ENCODE measurements at regions not wholly inside any gene's neighbourhood (a gene's known extent, or its start where the extent isn't known, plus 50 kb on each side); places are given as distances from the start of the nearest gene placed in this dataset.

- TF ChIP-seq ZFX (IDR thresholded peaks at IDR 0.05; ENCODE audit: borderline replicate concordance) (no peak), CTCF (IDR thresholded peaks at IDR 0.05) (no peak)
- H3K27ac ChIP-seq, result no peak overlapping the region
These were observed 245.3 kb downstream of the EPM2A start for GRCh38 chr6:145490068-145490467.

- no peak for TF ChIP-seq ZFX (IDR thresholded peaks at IDR 0.05; ENCODE audit: borderline replicate concordance)
- no peak for TF ChIP-seq CTCF (IDR thresholded peaks at IDR 0.05)
- H3K27ac ChIP-seq, result no peak overlapping the region
These were observed 244.2 kb downstream of the EPM2A start for GRCh38 chr6:145491126-145491525.

- TF ChIP-seq CTCF (IDR thresholded peaks at IDR 0.05) (no peak), ZFX (IDR thresholded peaks at IDR 0.05; ENCODE audit: borderline replicate concordance) (no peak)
These were observed 238.3 kb downstream of the EPM2A start for GRCh38 chr6:145497006-145497405.

DNA sequence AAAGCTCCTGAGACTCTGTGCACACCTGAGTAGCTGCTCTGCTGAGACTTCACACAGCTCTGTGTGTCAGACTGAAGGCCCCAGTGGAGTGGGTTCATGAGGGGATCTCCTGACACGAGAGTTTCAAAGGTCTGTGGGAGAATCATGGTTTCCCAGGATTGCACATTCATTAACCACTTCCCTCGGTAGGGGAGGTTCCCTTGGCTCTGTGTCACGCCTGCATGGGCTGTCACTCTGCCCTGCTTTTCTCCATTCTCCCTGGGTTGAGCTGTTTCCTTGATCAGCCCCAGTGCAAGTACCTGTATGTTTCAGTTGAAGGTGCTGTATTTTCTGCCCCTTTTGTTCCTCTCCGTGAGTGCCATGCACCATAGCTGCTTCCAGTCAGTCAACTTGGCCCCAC, 236.9 kb downstream of the EPM2A start:
- no peak for TF ChIP-seq CTCF (IDR thresholded peaks at IDR 0.05)
- no peak for TF ChIP-seq ZFX (IDR thresholded peaks at IDR 0.05; ENCODE audit: borderline replicate concordance)

More at GRCh38 chr6:145497006-145497405, 238.3 kb downstream of the EPM2A start:
- H3K27ac ChIP-seq, result no peak overlapping the region

GRCh38 chr6:145502416-145502815, 232.9 kb downstream of the EPM2A start:
- TF ChIP-seq CTCF (IDR thresholded peaks at IDR 0.05), result no peak
- no peak for TF ChIP-seq ZFX (IDR thresholded peaks at IDR 0.05; ENCODE audit: borderline replicate concordance)
- H3K27ac ChIP-seq, result no peak overlapping the region

More for the DNA sequence above, 236.9 kb downstream of the EPM2A start:
- H3K27ac ChIP-seq, result no peak overlapping the region

DNA sequence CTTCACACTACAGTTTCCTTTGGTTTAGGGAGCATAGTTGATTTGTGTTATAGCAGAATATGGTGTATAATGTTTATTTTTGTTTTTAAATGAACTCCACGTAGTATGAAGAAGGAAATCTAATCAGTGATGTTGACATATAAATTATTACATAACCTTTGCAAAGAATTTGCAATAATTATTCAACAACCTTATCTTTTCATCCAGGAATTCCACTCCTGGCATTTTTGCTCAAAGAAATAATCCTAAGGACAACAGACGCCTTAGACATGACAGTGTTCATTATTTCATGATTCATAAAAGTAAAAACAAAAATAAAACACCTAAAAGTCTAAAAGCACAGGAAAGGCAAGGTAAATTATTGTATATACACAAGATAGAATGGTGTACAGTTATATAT, 229.2 kb downstream of the EPM2A start:
- H3K27ac ChIP-seq, result no peak overlapping the region
- TF ChIP-seq CTCF (IDR thresholded peaks at IDR 0.05), result no peak
- TF ChIP-seq ZFX (IDR thresholded peaks at IDR 0.05; ENCODE audit: borderline replicate concordance), result no peak

- no peak overlapping the region for H3K27ac ChIP-seq
- TF ChIP-seq CTCF (IDR thresholded peaks at IDR 0.05), result no peak
- no peak for TF ChIP-seq ZFX (IDR thresholded peaks at IDR 0.05; ENCODE audit: borderline replicate concordance)
These were observed 228.8 kb downstream of the EPM2A start for GRCh38 chr6:145506565-145506964.

Measured in 22Rv1 (cell line).